Mucosa of descending colon (tissue), 3 donors: ENCODE measurements at regions not wholly inside any gene's neighbourhood (a gene's known extent, or its start where the extent isn't known, plus 50 kb on each side); places are given as distances from the start of the nearest gene placed in this dataset.

ENCODE experiments used
- ATAC-seq: fragments of 200-7000 bp; cut with Tn5 transposase; one replicate; pipeline ENCODE4 v1.9.1; 2020; ENCODE audit warnings: mild to moderate bottlenecking, moderate library complexity
- DNase-seq, 3 donors: peaks; one replicate each; pipeline ENCODE4 v3.0.0-alpha.2; 2020
- H3K36me3 ChIP-seq: fragments of 200-600 bp; one replicate; pipeline ENCODE4 v1.8.0; 2021; ENCODE audit warnings: low read depth, mild to moderate bottlenecking
- H3K4me1 ChIP-seq: fragments of 200-600 bp; one replicate; pipeline ENCODE4 v1.8.0; 2021; ENCODE audit warnings: low read depth, mild to moderate bottlenecking
- H3K4me3 ChIP-seq: fragments of 200-600 bp; one replicate; pipeline ENCODE4 v1.8.0; 2021; ENCODE audit warnings: mild to moderate bottlenecking
- H3K9me3 ChIP-seq: fragments of 200-600 bp; one replicate; pipeline ENCODE4 v1.8.0; 2021; ENCODE audit warnings: mild to moderate bottlenecking
- CTCF ChIP-seq: fragments of 200-600 bp; IDR thresholded peaks from one replicate; pipeline ENCODE4 v1.8.0; 2022; ENCODE audit warnings: antibody characterized with exemption, mild to moderate bottlenecking
- intact Hi-C, 2 donors: fragments of 100-400 bp; cut with DNase I in 1 of 2; cut with micrococcal nuclease in 1 of 2; formaldehyde crosslinking; loops; one replicate each; pipeline versions ENCODE4 v1.11.0 to v1.11.1; 2022; cut with DNase I, micrococcal nuclease
- donor health status: DM: no; HTN: no; CAD: no; lungs with moderate emphysema.
- donor health status: DM: no; HTN: no; CAD: no.
- donor health status: DM: no; HTN: yes; CAD: no.

- no peak for TF ChIP-seq CTCF
- intact Hi-C loops = no loop called here
- Histone ChIP-seq H3K36me3 (no peaks in the 10 kb centered on the region), H3K4me3 (no peak overlapping the region), H3K4me1 (no peaks in the 10 kb centered on the region), H3K9me3 (no peaks in the 10 kb centered on the region)
- DNase-seq (no peak), ATAC-seq (no peak)
Observed at GRCh38 chr3:29144361-29144760, 136.5 kb upstream of the RBMS3 start.

GRCh38 chr3:29144807-29145206 lies 136.1 kb upstream of the RBMS3 start:
- DNase-seq = peak in 1 of 3 donors; percentile 19
- H3K36me3 ChIP-seq = no peaks in the 10 kb centered on the region
- no peak for TF ChIP-seq CTCF
- no peaks in the 10 kb centered on the region for H3K4me1 ChIP-seq
- intact Hi-C loops = no loop called here
- H3K4me3 ChIP-seq = no peak overlapping the region
- no peak for ATAC-seq
- H3K9me3 ChIP-seq = no peaks in the 10 kb centered on the region

GRCh38 chr3:29145360-29145759 lies 135.5 kb upstream of the RBMS3 start:
- Histone ChIP-seq H3K4me1 (no peaks in the 10 kb centered on the region), H3K36me3 (no peaks in the 10 kb centered on the region), H3K4me3 (no peak overlapping the region), H3K9me3 (no peaks in the 10 kb centered on the region)
- no peak for ATAC-seq
- no peak for TF ChIP-seq CTCF
- no peak for DNase-seq
- intact Hi-C loops = no loop called here

- no peak overlapping the region for H3K4me3 ChIP-seq
- H3K36me3 ChIP-seq = no peaks in the 10 kb centered on the region
- DNase-seq (no peak), ATAC-seq (no peak)
- H3K9me3 ChIP-seq = no peaks in the 10 kb centered on the region
- intact Hi-C loops = no loop called here
- no peaks in the 10 kb centered on the region for H3K4me1 ChIP-seq
- no peak for TF ChIP-seq CTCF
Observed at GRCh38 chr3:29152379-29152778, 128.5 kb upstream of the RBMS3 start.

GRCh38 chr3:29153811-29154210 lies 127.1 kb upstream of the RBMS3 start:
- no peaks in the 10 kb centered on the region for H3K4me1 ChIP-seq
- no peak overlapping the region for H3K4me3 ChIP-seq
- no peak for TF ChIP-seq CTCF
- intact Hi-C loops = no loop called here
- ATAC-seq (no peak), DNase-seq (no peak)
- no peaks in the 10 kb centered on the region for H3K9me3 ChIP-seq
- no peaks in the 10 kb centered on the region for H3K36me3 ChIP-seq

GRCh38 chr3:29156086-29156715 lies 124.7 kb upstream of the RBMS3 start:
- Histone ChIP-seq H3K4me1 (no peaks in the 10 kb centered on the region), H3K9me3 (no peaks in the 10 kb centered on the region), H3K4me3 (no peak overlapping the region), H3K36me3 (no peaks in the 10 kb centered on the region)
- no peak for DNase-seq
- intact Hi-C loops = no loop called here
- TF ChIP-seq CTCF = no peak
- no peak for ATAC-seq
